CD14-positive monocyte (primary cell): ENCODE measurements at regions not wholly inside any gene's neighbourhood (a gene's known extent, or its start where the extent isn't known, plus 50 kb on each side); places are given as distances from the start of the nearest gene placed in this dataset.

Experiments
- DNase-seq, 3 donors: peaks; one replicate each; pipeline ENCODE4 v3.0.0-alpha.2; 2011 to 2022
- H2AFZ ChIP-seq: 2 replicates; pipeline ENCODE4 v1.6.0; 2012; ENCODE audit warnings: mild to moderate bottlenecking, low read depth, low read length, inconsistent platforms; ENCODE audit not compliant: insufficient read depth, poor library complexity, severe bottlenecking
- H3K27ac ChIP-seq, 2 donors: 1 replicate in 1 of 2; 2 replicates in 1 of 2; pipeline ENCODE4 v1.5.1; 2012 to 2013; ENCODE audit warnings: low read length in 2 of 2, control low read depth in 1 of 2, inconsistent platforms in 1 of 2, low read depth in 1 of 2, mild to moderate bottlenecking in 1 of 2
- H3K27me3 ChIP-seq, 2 donors: one replicate each; pipeline versions ENCODE4 v1.6.0 to v1.6.1; 2011 to 2013; ENCODE audit warnings: low read length in 2 of 2; ENCODE audit not compliant: control insufficient read depth in 2 of 2, insufficient read depth in 2 of 2
- H3K36me3 ChIP-seq, 2 donors: replicated peaks in 1 of 2; 1 replicate in 1 of 2; 2 replicates in 1 of 2; pipeline versions ENCODE4 v1.5.1 to v1.6.1; 2012 to 2013; ENCODE audit warnings: low read length in 2 of 2, control low read depth in 1 of 2, inconsistent platforms in 1 of 2, mild to moderate bottlenecking in 1 of 2; ENCODE audit not compliant: insufficient read depth in 2 of 2, control insufficient read depth in 1 of 2
- H3K4me1 ChIP-seq, 2 donors: 1 replicate in 1 of 2; 2 replicates in 1 of 2; pipeline versions ENCODE4 v1.5.1 to v1.6.1; 2012 to 2013; ENCODE audit warnings: low read length in 2 of 2, control low read depth in 1 of 2, inconsistent platforms in 1 of 2, mild to moderate bottlenecking in 1 of 2, moderate library complexity in 1 of 2; ENCODE audit not compliant: insufficient read depth in 2 of 2, control insufficient read depth in 1 of 2
- H3K4me2 ChIP-seq: replicated peaks from 2 replicates; pipeline ENCODE3; 2012; ENCODE audit warnings: low read length, moderate library complexity, mild to moderate bottlenecking; ENCODE audit not compliant: poor library complexity, severe bottlenecking; ENCODE audit errors: extremely low read depth
- H3K4me3 ChIP-seq, 3 experiments: fragments of 200-600 bp in 1 of 3; sonication (generic) in 1 of 3; replicated peaks in 1 of 3; 1 replicate in 2 of 3; 2 replicates in 1 of 3; pipeline ENCODE4 v1.5.1; 2011 to 2013; ENCODE audit warnings: low read length in 3 of 3, mild to moderate bottlenecking in 3 of 3, control low read depth in 2 of 3, low read depth in 2 of 3, inconsistent platforms in 1 of 3, moderate library complexity in 1 of 3
- H3K79me2 ChIP-seq: 2 replicates; pipeline ENCODE4 v1.6.0; 2012; ENCODE audit warnings: mild to moderate bottlenecking, control low read depth, inconsistent platforms, low read length, moderate library complexity; ENCODE audit not compliant: insufficient read depth
- H3K9ac ChIP-seq: 2 replicates; pipeline ENCODE4 v1.6.0; 2017; ENCODE audit warnings: low read length, mild to moderate bottlenecking; ENCODE audit not compliant: insufficient read depth, poor library complexity, severe bottlenecking
- H3K9me3 ChIP-seq, 2 donors: replicated peaks in 1 of 2; 1 replicate in 1 of 2; 2 replicates in 1 of 2; pipeline versions ENCODE4 v1.5.1 to v1.6.1; 2012 to 2013; ENCODE audit warnings: low read length in 2 of 2, control low read depth in 1 of 2; ENCODE audit not compliant: control insufficient read depth in 1 of 2, insufficient read depth in 1 of 2
- H4K20me1 ChIP-seq: 2 replicates; pipeline ENCODE4 v1.6.0; 2012; ENCODE audit warnings: mild to moderate bottlenecking, low read length, control low read depth, moderate library complexity; ENCODE audit not compliant: insufficient read depth
- H3K27ac Mint-ChIP-seq, 7 donors: one replicate each; pipeline ENCODE4 v1.8.0; 2020; ENCODE audit warnings: mild to moderate bottlenecking in 7 of 7, mixed read lengths in 7 of 7, moderate library complexity in 6 of 7, inconsistent platforms in 2 of 7
- H3K27me3 Mint-ChIP-seq, 3 donors: one replicate each; pipeline ENCODE4 v1.8.0; 2021 to 2022; ENCODE audit warnings: low read depth in 3 of 3, mild to moderate bottlenecking in 3 of 3, mixed read lengths in 3 of 3, moderate library complexity in 3 of 3, inconsistent platforms in 1 of 3
- H3K36me3 Mint-ChIP-seq, 2 donors: one replicate each; pipeline ENCODE4 v1.8.0; 2020; ENCODE audit warnings: mixed read lengths in 2 of 2, inconsistent platforms in 1 of 2, mild to moderate bottlenecking in 1 of 2
- H3K4me1 Mint-ChIP-seq: one replicate; pipeline ENCODE4 v1.8.0; 2020; ENCODE audit warnings: mild to moderate bottlenecking, mixed read lengths
- H3K4me3 Mint-ChIP-seq, 2 donors: one replicate each; pipeline ENCODE4 v1.8.0; 2020; ENCODE audit warnings: mild to moderate bottlenecking in 2 of 2, mixed read lengths in 2 of 2, moderate library complexity in 1 of 2
- H3K9me3 Mint-ChIP-seq, 7 donors: one replicate each; pipeline ENCODE4 v1.8.0; 2020 to 2022; ENCODE audit warnings: mixed read lengths in 7 of 7, mild to moderate bottlenecking in 6 of 7, moderate library complexity in 6 of 7, inconsistent platforms in 2 of 7
- CTCF ChIP-seq: fragments of 200-600 bp; IDR thresholded peaks from one replicate; pipeline ENCODE4 v1.8.0; 2022; ENCODE audit warnings: antibody characterized with exemption, mild to moderate bottlenecking
- WGBS: methylation state at CpG from one replicate; pipeline ENCODE4 v1.1.5; 2013; ENCODE audit warnings: missing lambda C conversion rate; ENCODE audit not compliant: insufficient coverage; 5-methylcytosine and 5-hydroxymethylcytosine counted together
- intact Hi-C, 2 donors: fragments of 100-400 bp; cut with micrococcal nuclease; formaldehyde crosslinking; loops; one replicate each; pipeline versions ENCODE4 v1.15.0 to v1.15.1; 2023

- Mint-ChIP-seq H3K4me3 (no peak overlapping the region), H3K4me1 (no peaks in the 10 kb centered on the region), H3K9me3 (peaks cover 3 to 25% (median 18%) of the 10 kb centered on the region in 7 donors), H3K36me3 (no peaks in the 10 kb centered on the region), H3K27ac (no peak overlapping the region), H3K27me3 (peaks cover 2 to 11% (median 5%) of the 10 kb centered on the region in 3 donors)
- no peak overlapping the region for H3K4me3 ChIP-seq
- 94% methylated on average over 3 of the region's 3 CpGs for WGBS
- H3K4me1 ChIP-seq: no peaks in the 10 kb centered on the region
- H4K20me1 ChIP-seq: no peaks in the 10 kb centered on the region
- no peaks in the 10 kb centered on the region for H3K27me3 ChIP-seq
- H3K27ac ChIP-seq: no peak overlapping the region
- H3K79me2 ChIP-seq: no peaks in the 10 kb centered on the region
- DNase-seq: no peak
- intact Hi-C loops: no loop called here
- peaks cover 2 to 4% of the 10 kb centered on the region in 2 donors for H3K9me3 ChIP-seq
- TF ChIP-seq CTCF: no peak
- no peaks in the 10 kb centered on the region for H3K36me3 ChIP-seq
- no peak overlapping the region for H3K9ac ChIP-seq
- H2AFZ ChIP-seq: no peak overlapping the region
- no peak overlapping the region for H3K4me2 ChIP-seq
Observed at GRCh38 chr9:22256381-22256780, 190.2 kb upstream of the DMRTA1 start.

GRCh38 chr9:22257026-22257816 lies 189.4 kb upstream of the DMRTA1 start:
- Mint-ChIP-seq H3K4me3 (no peak overlapping the region), H3K27me3 (peaks cover 2 to 11% (median 5%) of the 10 kb centered on the region in 3 donors), H3K4me1 (no peaks in the 10 kb centered on the region), H3K36me3 (no peaks in the 10 kb centered on the region), H3K9me3 (peaks cover 3 to 18% (median 12%) of the 10 kb centered on the region in 7 donors), H3K27ac (no peak overlapping the region)
- no peaks in the 10 kb centered on the region for H3K27me3 ChIP-seq
- no peak overlapping the region for H2AFZ ChIP-seq
- no peak overlapping the region for H3K27ac ChIP-seq
- no peak for DNase-seq
- intact Hi-C loops: no loop called here
- TF ChIP-seq CTCF: no peak
- no peak overlapping the region for H3K4me3 ChIP-seq
- no peak overlapping the region for H3K4me2 ChIP-seq
- H3K79me2 ChIP-seq: no peaks in the 10 kb centered on the region
- H3K4me1 ChIP-seq: no peaks in the 10 kb centered on the region
- no peaks in the 10 kb centered on the region for H3K36me3 ChIP-seq
- H4K20me1 ChIP-seq: no peaks in the 10 kb centered on the region
- H3K9me3 ChIP-seq: no peaks in the 10 kb centered on the region
- H3K9ac ChIP-seq: no peak overlapping the region
